GM19324 (cell line): ENCODE measurements at regions not wholly inside any gene's neighbourhood (a gene's known extent, or its start where the extent isn't known, plus 50 kb on each side); places are given as distances from the start of the nearest gene placed in this dataset.

Source experiments
- ATAC-seq: cut with Tn5 transposase; IDR thresholded peaks from one replicate; pipeline ENCODE4 v1.9.1; 2021; ENCODE audit warnings: mild to moderate bottlenecking, moderate library complexity; ENCODE audit not compliant: unreplicated experiment, low FRiP score

DNA sequence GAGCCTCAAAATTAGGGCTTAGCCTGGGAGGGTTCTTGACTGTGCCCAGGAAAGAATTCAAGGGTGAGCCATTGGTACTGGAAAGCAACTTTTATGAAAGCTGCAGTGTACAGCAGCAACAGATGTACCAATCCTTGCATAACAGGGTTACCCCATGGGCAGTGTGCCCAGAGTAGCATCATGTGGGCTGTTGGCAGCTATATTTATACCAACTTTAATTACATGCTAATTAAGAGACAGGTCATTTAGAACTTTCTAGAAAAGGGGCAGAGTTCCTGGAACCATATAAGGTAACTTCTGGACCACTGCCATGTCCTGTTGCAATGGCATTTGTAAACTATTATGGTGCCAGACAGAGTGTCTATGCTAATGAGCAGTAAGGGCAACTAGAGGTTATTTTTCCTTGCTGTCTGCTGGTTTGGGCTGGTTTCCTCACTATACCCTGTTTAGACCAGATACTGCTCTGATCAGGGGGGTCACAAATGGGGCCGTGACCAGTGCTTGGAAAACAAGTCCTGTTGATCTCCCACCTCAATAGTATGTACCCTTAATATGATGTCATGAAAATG is 1120.5 kb upstream of the RAG2 start:
- ATAC-seq, result no peak

DNA sequence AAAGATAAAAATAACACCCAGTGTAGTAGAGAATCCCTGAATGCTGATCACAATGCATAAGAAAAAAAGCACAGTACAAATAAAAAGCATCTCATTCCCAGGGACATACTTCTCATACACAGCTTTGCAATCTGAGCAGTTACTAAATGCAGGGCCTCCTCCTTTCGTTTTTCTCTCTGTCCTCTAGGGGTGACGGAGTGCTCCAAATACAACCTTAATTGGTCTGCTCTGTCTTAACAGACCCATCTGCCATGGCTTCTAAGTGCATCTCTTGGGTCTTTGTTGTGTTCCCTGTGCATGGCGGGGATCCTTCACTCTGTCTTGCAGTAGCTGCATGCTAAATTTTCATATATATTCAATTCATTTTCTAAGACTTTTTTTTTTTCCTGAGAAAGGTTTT is 1114.2 kb upstream of the RAG2 start:
- no peak for ATAC-seq

DNA sequence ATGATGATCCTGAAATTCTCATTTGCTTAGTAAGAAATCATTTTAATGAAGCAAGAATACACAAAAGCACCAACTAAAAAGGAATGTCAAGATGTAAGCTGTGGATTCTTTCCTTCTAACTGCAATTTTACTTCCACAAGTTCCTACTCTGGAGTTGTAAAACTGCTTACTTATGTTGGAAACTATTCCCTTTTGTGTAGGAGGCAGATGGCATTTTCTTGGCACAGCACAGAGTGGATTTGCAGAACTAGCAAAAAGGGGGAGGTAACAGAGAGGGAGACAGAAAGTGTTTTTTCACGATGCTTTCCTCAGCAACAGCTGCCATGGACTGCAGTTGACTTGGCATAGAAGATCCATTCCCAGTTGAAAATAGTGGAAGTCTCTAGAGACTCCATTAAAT is 1112.0 kb upstream of the RAG2 start:
- ATAC-seq, result no peak

DNA sequence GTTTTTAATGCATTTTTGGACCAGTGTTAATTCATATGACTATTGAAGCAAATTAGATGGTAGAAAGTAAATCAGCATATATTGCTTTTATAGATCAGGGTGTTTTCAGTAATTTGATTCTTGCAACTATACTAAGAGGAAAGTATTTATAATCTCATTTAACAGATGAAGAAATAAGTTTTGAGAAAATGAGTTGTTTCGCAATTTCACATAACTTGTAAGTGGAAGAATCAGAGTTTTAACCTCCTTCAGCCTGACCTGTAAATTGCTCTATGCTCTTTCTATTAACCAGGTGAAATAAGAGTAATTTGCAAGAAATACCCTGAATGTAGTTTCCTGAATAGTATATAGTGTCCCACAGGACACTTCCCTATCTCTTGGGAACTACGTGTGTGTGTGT is 1106.8 kb upstream of the RAG2 start:
- ATAC-seq, result no peak

DNA sequence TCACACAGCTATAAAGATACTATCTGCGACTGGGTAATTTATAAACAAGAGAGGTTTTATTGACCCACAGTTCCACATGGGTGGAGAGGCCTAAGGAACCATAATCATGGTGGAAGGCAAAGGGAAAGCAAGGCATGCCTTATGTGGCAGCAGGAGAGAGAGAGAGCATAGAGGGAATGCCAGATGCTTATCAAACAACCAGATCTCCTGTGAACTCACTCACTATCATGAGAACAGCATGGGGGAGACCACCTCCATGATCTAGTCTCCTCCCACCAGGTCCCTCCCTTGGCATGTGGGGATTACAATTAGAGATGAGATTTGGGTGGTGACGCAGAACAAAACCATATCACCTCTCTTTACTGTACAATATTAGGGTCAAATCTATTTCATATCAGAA is 1101.6 kb upstream of the RAG2 start:
- no peak for ATAC-seq

DNA sequence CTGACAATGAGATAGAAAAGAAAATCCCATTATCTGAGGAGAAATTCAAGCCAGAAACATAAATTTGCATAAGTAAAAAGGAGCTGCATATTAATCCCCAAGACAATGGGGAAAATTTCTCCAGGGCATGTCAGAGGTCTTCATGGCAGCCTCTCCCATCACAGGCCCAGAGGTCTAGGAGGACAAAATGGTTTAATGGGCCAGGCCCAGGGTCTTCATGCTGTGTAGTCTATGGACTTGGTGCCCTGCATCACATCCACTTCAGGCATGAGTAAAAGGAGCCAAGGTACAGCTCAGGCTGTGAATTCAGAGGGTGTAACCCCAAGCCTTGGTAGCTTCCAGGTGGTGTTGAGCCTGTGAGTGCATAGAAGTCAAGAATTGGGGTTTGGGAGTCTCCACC is 1097.2 kb upstream of the RAG2 start:
- ATAC-seq, result no peak

DNA sequence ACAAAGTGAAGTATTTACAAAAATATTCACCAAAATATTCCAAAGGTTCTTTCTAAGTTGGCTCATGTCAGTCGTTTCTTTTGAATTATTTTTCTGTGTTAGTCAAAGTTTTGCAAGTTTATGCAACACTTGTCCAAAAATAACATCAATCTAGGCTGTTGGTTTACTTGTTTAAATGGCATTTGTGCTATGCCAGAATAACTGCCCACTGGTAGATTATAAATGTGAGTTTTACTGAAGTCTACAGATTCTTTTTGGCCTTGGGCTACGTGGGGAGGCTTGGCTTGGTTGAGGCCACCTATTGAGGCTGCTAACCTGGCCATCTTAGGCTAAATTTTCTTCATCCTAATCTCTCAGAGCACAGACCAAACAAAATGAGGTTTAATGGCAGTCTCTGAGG is 1091.9 kb upstream of the RAG2 start:
- no peak for ATAC-seq

DNA sequence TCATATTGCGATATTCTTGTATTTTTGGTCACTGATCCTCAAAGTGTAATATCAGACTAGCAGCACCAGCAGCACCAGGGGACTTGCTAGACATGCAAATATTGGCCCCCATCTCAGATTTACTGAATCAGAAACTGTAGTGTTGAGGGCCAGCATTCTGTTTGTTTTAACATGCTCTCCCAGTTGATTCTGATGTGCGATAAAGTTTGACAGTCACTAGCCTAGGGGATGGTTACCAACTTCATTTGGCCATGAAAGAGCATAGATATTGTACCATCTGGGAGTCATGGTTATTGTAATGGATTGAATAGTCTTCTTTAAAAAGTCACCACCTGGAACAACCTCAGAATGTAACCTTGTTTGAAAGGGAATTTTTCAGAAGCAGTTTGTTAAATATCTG is 1090.4 kb upstream of the RAG2 start:
- ATAC-seq, result no peak

DNA sequence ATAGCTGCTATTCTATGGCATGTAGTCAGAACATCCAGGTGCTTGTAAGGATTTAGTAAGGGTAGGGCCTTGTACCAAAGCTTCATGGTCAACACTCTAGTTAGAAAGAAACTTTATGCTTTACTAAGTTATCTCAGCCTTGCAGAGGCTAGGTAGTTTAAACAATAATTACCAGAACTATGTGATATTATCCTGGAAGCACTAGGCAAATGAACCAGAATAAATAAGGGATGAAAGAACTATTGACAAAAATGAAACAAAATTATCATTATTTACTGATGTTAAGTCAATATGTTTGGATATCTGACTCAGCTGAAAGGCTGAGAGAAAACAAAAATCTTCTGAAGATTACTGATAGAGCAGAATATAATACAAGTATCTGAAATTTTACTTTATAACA is 1089.1 kb upstream of the RAG2 start:
- ATAC-seq, result no peak

DNA sequence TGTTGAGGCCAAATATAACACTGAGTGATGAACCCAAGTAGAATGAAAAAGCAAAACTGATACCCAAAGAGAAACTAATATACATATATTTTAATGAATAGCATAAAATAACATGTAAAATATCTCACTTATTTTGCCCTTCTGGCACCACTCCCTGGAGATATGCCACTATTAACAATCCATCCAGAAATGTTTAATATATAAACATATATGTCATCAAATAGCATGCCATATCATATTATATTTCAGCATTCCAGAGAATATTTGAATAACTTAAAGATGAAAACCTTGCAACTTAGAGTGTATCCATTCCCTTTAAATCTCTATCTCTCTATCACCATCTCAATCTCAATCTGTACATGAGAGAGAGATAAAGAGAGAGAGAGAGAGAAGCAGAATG is 1073.3 kb upstream of the RAG2 start:
- ATAC-seq, result no peak

DNA sequence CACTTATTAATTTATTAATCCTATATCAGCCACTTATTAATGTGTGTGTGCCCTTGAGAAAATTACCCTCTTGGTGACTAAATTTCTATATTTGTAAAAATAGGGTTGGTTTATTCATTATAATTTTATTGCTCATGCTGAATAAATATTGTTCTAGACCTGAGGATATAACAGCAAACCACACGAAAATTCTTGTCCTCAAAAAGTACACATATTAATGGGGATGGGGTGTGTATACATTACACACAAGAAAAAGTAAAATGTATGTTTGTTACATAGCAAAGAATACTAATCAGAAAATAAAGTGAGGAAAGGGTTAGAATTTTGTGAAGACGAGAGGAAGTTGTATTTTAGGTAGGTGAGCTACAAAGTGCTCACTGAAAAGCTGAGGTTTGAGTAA is 1068.9 kb upstream of the RAG2 start:
- no peak for ATAC-seq

DNA sequence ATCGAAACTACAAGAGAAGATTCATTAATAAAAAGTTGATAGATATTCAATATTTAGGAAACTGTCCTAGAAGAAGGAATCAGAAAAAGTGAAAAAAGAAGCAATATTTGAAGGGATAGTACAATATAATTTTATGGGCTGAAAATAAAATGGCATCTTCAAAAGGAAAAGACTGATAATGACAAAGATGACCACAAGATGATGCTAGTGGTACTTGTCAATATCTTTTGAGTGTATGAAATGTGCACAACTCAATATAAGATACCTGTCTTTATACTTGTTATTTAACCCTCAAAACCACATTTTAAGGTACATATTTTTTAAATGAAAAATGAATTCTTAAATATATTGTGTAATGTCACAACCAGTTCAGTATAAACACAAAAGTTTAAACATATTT is 1059.6 kb upstream of the RAG2 start:
- no peak for ATAC-seq

DNA sequence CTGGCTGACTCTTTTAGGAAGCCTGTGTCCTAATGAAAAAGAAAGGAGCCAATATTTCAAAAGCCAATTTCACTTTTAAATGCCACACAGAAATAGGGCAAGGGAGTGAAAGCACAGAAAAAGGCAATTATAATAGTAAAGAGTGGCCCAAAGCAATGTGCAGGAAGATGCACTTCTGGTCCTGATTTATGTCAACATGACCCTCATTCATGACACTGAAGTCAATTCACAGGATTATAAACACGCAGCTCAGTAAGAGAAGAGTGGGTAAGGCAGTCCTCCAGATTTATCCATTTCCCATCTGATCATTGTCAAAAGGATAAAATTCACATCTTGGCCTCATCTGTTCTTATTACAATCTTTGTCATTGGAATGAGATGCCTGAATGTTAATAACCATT is 1049.7 kb upstream of the RAG2 start:
- ATAC-seq, result no peak

DNA sequence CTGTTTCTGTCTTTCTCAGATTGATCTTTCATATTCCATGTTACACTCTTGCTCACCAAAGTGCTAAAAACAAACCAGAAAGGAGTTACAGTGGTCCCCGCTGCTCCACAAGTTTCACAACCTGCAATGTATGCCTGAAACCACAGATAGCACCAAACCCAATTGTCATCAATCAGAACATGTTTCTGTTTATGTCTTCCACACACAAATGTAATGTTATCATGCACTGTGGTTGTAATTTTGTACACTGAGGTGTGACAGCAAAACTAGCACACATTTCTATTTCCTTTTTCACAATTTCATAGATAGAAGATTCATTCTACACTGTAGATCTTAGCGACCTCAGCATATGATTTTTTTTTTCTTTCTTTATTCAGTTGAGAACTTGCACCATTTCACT is 1045.9 kb upstream of the RAG2 start:
- ATAC-seq, result no peak

DNA sequence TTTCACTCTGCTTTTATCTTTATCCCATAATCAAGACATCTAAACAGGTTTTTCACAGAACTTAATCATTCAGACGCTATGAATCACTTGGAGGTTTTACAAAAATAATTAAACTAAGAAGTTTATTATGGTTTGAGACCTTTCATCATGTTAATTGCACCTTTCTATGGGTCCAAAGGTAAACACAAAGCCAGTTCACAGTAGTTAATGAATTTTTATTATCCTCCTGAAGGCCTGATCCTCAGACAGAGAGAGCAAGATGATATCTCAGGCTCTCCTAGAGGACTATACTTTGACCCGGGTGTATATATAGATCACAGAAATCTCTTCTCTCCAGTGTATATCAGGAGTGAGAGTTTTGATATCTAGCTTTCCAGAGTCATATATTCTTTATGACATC is 1044.3 kb upstream of the RAG2 start:
- no peak for ATAC-seq

DNA sequence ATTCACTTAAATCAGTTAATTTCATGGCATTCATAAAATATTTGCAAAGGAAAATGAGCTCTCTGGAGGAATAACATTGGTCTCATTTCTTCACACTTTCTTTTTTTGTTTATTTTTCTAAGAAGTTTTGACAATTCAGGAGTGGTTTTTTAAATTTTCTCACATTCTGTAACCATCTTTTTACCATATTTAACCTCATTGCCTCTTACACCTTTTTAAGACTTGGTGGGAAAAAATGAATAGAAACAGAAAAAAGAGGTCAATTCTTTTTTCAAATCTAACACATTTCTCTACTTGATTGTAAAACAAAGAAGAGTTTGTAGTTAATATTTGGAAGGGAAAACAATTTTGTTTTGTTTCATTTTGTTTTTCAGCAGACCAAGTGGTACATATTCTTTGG is 1034.7 kb upstream of the RAG2 start:
- ATAC-seq, result no peak

DNA sequence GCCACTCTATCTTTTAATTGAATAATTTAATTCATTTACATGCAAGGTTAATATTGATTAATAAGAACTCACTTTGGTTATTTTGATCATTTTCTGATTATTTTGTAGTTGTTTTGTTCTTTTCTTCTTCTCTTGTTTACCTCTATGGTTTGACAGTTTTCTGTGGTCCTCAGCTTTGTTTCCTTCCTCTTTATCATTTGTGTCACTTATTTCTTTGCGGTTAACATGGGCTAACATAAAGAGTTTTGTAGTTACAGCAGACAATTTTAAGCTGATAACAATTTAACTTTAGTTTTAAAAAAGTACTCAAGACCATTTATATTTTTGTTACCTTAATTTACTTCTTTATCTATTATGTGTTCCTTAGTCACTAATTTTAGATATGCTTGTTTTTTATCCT is 1032.8 kb upstream of the RAG2 start:
- no peak for ATAC-seq

DNA sequence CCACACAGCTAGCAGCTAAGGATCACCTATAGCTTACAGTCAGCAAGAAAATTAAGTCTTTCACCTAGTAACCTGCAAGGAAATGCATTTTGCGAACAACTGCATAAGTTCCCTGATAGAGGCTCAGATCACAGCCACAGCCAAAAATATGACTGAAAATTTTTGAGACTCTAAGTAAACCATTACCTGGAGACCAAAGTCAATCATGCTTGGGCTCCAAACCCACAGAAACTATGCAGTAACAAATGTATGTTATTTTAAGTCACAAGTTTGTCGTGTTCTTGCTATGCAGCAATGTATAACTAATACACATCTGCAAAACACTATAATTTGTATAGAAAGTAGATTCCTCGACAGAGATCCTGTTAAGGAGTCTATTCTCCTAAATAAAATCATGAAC is 1025.7 kb upstream of the RAG2 start:
- no peak for ATAC-seq

DNA sequence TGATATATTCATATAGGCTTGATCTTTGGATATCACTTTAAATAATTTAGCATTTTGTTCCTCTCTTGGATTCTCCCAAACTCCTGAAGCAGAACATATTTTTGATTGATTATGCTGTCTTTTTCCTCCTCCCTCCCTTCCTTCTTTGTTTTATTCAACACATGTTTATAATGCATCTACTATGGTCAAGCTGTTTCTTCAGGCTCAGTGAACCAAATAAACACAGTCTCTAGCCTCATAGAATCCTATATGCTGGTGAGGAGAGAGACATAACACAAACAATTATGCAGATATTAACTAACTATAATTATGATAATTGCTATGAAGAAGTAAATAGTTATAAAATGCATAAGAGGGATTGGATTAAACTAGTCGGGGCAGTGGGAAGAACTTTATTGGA is 1023.6 kb upstream of the RAG2 start:
- no peak for ATAC-seq

DNA sequence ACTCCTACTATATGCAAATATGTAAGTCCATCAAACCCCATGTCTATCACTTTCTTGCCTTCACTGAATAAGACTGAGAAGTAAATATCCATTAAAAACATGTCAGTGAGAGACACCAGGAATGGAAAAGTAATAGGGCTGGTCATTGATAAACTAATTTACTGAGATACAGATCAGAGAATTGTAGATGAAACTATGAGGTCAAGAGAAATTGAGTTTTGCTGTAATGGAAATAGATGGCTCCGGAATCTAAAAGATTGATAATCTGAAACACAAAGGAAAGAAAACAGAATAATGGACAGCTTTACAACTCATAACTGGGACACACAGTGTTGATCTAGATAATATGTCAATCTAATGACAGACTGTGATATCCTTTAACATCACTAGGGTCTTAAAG is 1018.3 kb upstream of the RAG2 start:
- ATAC-seq, result no peak

DNA sequence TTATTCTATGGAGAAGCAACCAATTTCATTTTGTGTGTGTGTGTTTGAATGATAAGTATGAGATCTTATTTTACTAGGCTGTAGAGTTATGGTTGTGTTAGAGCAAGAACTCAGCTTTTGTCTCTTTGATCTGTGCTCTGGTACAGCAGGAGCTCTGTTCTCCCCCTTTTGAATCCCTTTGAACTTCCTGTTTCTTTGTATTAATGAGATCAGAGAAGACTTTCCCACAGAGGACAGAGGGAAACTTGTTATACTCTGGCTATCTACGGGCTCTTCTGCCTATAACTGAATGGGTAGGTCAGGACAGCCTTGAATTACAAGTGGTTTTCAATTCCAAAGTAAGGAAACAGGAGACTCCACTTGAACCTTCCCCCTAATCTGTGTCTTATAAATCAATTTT is 1015.0 kb upstream of the RAG2 start:
- no peak for ATAC-seq

DNA sequence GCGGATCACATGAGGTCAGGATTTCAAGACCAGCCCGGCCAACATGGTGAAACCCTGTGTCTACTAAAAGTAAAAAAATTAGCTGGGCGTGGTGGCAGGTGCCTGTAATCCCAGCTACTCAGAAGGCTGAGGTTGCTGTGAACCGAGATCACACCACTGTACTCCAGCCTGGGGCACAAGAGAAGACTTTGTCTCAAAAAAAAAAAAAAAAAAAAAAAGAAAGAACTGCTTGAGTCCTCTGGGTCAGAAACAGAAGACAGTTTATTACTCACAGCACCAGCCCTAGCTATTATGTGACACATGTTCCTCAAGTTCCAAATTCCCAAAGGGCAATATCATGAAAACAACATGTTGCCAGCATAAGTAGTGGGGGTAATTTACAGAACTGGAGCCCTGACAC is 1014.1 kb upstream of the RAG2 start:
- ATAC-seq, result no peak

DNA sequence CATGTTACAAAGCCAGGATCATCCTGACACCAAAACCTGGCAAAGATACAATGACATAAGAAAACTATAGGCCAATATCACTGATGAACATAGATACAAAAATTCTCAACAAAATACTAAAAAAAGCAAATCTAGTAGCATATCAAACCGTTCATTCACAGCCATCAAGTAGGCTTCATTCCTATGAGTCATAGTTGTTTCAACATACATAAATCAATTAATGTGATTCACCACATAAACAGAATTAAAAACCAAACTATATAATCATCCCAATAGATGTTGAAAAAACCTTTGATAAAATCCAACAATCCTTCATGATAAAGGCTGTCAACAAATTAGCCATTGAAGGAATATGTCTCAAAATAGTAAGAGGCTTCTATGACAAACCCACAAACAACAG is 1007.2 kb upstream of the RAG2 start:
- ATAC-seq, result no peak
